GM23338 (cell line): ENCODE measurements at regions not wholly inside any gene's neighbourhood (a gene's known extent, or its start where the extent isn't known, plus 50 kb on each side); places are given as distances from the start of the nearest gene placed in this dataset.

Experiments
- ATAC-seq: fragments of 200-7000 bp; cut with Tn5 transposase; 3 replicates; pipeline ENCODE4 v1.9.1; 2020
- DNase-seq: peaks from one replicate; pipeline ENCODE4 v3.0.0-alpha.2; 2015; ENCODE audit warnings: low spot score
- H2AFZ ChIP-seq: fragments of 200-600 bp; sonication (generic); 2 replicates; pipeline ENCODE4 v1.8.0; 2016; ENCODE audit warnings: antibody characterized with exemption, mild to moderate bottlenecking, moderate library complexity
- H3F3A ChIP-seq: fragments of 200-600 bp; sonication (generic); replicated peaks from 2 replicates; pipeline ENCODE4 v1.8.0; 2017; ENCODE audit warnings: antibody characterized with exemption, mixed run types, low read depth
- H3K27ac ChIP-seq: fragments of 200-600 bp; sonication (generic); 2 replicates; pipeline ENCODE4 v1.6.1; 2016; ENCODE audit warnings: low read depth
- H3K27me3 ChIP-seq: fragments of 200-600 bp; sonication (generic); 2 replicates; pipeline ENCODE4 v1.8.0; 2016; ENCODE audit warnings: mild to moderate bottlenecking, mixed run types, moderate library complexity; ENCODE audit not compliant: insufficient read depth
- H3K36me3 ChIP-seq: fragments of 200-600 bp; sonication (generic); 2 replicates; pipeline ENCODE4 v1.8.0; 2016; ENCODE audit warnings: mild to moderate bottlenecking; ENCODE audit not compliant: insufficient read depth
- H3K4me1 ChIP-seq: fragments of 200-600 bp; sonication (generic); 2 replicates; pipeline ENCODE4 v1.8.0; 2016; ENCODE audit warnings: mild to moderate bottlenecking, moderate library complexity; ENCODE audit not compliant: insufficient read depth
- H3K4me2 ChIP-seq: fragments of 200-600 bp; sonication (generic); 2 replicates; pipeline ENCODE4 v1.7.1; 2017; ENCODE audit warnings: mixed run types
- H3K4me3 ChIP-seq: fragments of 200-600 bp; sonication (generic); 2 replicates; pipeline ENCODE4 v1.6.1; 2016; ENCODE audit warnings: mixed run types
- H3K79me2 ChIP-seq: fragments of 200-600 bp; sonication (generic); replicated peaks from 2 replicates; pipeline ENCODE4 v1.8.0; 2017; ENCODE audit warnings: mild to moderate bottlenecking; ENCODE audit not compliant: insufficient read depth
- H3K9me2 ChIP-seq: fragments of 200-600 bp; sonication (generic); 2 replicates; pipeline ENCODE4 v1.8.0; 2017; ENCODE audit not compliant: insufficient read depth
- H4K20me1 ChIP-seq: fragments of 200-600 bp; sonication (generic); replicated peaks from 2 replicates; pipeline ENCODE4 v1.8.0; 2017; ENCODE audit warnings: mild to moderate bottlenecking; ENCODE audit not compliant: insufficient read depth
- H3K27ac Mint-ChIP-seq: 2 replicates; pipeline ENCODE4 v1.8.0; 2020; ENCODE audit warnings: inconsistent platforms, mild to moderate bottlenecking, moderate library complexity, mixed read lengths
- H3K27me3 Mint-ChIP-seq: 3 replicates; pipeline ENCODE4 v1.8.0; 2022; ENCODE audit warnings: low read depth, mild to moderate bottlenecking, moderate library complexity, mixed read lengths, inconsistent platforms; ENCODE audit not compliant: insufficient read depth, poor library complexity
- H3K36me3 Mint-ChIP-seq: 3 replicates; pipeline ENCODE4 v1.8.0; 2021; ENCODE audit warnings: low read depth, mild to moderate bottlenecking, inconsistent platforms, moderate library complexity, mixed read lengths
- H3K4me1 Mint-ChIP-seq: 3 replicates; pipeline ENCODE4 v1.8.0; 2020; ENCODE audit warnings: mild to moderate bottlenecking, inconsistent platforms, mixed read lengths
- H3K4me3 Mint-ChIP-seq: 3 replicates; pipeline ENCODE4 v1.8.0; 2021; ENCODE audit warnings: moderate library complexity, mild to moderate bottlenecking, inconsistent platforms, mixed read lengths
- H3K9me3 Mint-ChIP-seq: 3 replicates; pipeline ENCODE4 v1.8.0; 2020; ENCODE audit warnings: moderate library complexity, mild to moderate bottlenecking, inconsistent platforms, mixed read lengths
- CREB1 ChIP-seq: fragments of 250-450 bp; sonication (Bioruptor Pico); IDR thresholded peaks from 2 replicates; pipeline ENCODE4 v1.5.0; 2020; ENCODE audit warnings: low read depth, mild to moderate bottlenecking, moderate library complexity
- EZH2 ChIP-seq: fragments of 200-600 bp; sonication (generic); IDR thresholded peaks from one replicate; pipeline ENCODE4 v1.8.0; 2017; ENCODE audit warnings: antibody characterized with exemption, mild to moderate bottlenecking, low read depth; ENCODE audit not compliant: unreplicated experiment
- EZH2phosphoT487 ChIP-seq: fragments of 200-600 bp; sonication (generic); IDR thresholded peaks from one replicate; pipeline ENCODE4 v1.8.1; 2018; ENCODE audit warnings: antibody characterized with exemption; ENCODE audit not compliant: unreplicated experiment
- JUNB ChIP-seq: IDR thresholded peaks from one replicate; pipeline ENCODE4 v1.6.1; 2016; ENCODE audit warnings: antibody characterized with exemption; ENCODE audit not compliant: unreplicated experiment
- NANOG ChIP-seq: IDR thresholded peaks from 2 replicates; pipeline ENCODE4 v1.6.1; 2016; ENCODE audit warnings: antibody characterized with exemption, borderline replicate concordance
- POLR2AphosphoS5 ChIP-seq: IDR thresholded peaks from 2 replicates; pipeline ENCODE4 v1.6.1; 2016; ENCODE audit warnings: antibody characterized with exemption, low read depth
- STAT1 ChIP-seq: IDR thresholded peaks from one replicate; pipeline ENCODE4 v1.6.1; 2016; ENCODE audit warnings: antibody characterized with exemption; ENCODE audit not compliant: unreplicated experiment
- ZNF114 ChIP-seq: fragments of 250-450 bp; sonication (Bioruptor Pico); IDR thresholded peaks from 2 replicates; pipeline ENCODE4 v1.5.0; 2020; ENCODE audit warnings: mild to moderate bottlenecking, moderate library complexity
- ZNF331 ChIP-seq: fragments of 250-450 bp; sonication (Bioruptor Pico); IDR thresholded peaks from 2 replicates; pipeline ENCODE4 v1.5.0; 2020; ENCODE audit warnings: low read depth, mild to moderate bottlenecking, moderate library complexity
- ZNF462 ChIP-seq: fragments of 250-450 bp; sonication (Bioruptor Pico); IDR thresholded peaks from 2 replicates; pipeline ENCODE4 v1.5.0; 2020; ENCODE audit warnings: mild to moderate bottlenecking, moderate library complexity
- TF ChIP-seq, protein P1 (sequence below): IDR thresholded peaks from one replicate; pipeline ENCODE4 v1.6.1; 2018; ENCODE audit warnings: antibody characterized with exemption; ENCODE audit not compliant: unreplicated experiment
- TF ChIP-seq, protein P2 (sequence below), 2 experiments: fragments of 200-600 bp in 1 of 2; sonication (generic) in 1 of 2; conservative IDR thresholded peaks; 2 replicates each; pipeline versions ENCODE4 v1.5.1 to v1.6.1; 2016 to 2017; ENCODE audit warnings: antibody characterized with exemption in 2 of 2, low read depth in 2 of 2, mild to moderate bottlenecking in 2 of 2, moderate library complexity in 1 of 2
- TF ChIP-seq, protein P3 (sequence below): IDR thresholded peaks from 2 replicates; pipeline ENCODE4 v1.6.1; 2016; ENCODE audit warnings: antibody characterized with exemption

DNA sequence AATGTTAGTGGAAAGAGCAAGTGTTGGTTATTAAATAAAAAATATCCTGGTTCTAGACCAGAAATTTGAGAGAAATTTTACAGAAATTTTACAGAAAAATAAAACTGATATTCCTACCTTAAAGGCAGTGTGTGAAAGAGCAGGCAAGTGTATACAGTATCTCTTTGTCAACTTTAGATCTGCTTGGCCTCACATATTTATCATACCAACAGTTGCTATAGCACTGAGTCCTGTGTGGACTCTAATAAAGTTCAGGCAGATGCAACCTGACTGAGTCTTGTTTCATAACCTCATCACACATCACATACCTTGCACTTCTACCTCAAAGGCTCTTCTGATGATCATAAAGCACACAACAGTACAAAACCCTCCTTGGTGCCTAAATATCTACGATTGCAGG lies 552.4 kb upstream of the PCDH15 start:
- Histone ChIP-seq H3K36me3 (no peaks in the 10 kb centered on the region), H4K20me1 (no peaks in the 10 kb centered on the region), H3K79me2 (no peaks in the 10 kb centered on the region), H3F3A (no peaks in the 10 kb centered on the region), H3K9me2 (no peaks in the 10 kb centered on the region), H2AFZ (no peak overlapping the region), H3K27ac (no peak overlapping the region), H3K27me3 (no peaks in the 10 kb centered on the region), H3K4me3 (no peak overlapping the region), H3K4me2 (no peak overlapping the region), H3K4me1 (0 out of 2 replicates have a peak, but pooled peaks cover 9% of the 10 kb centered on the region)
- DNase-seq = no peak
- Mint-ChIP-seq H3K27me3 (no peaks in the 10 kb centered on the region), H3K36me3 (no peaks in the 10 kb centered on the region), H3K4me1 (peaks cover 10% of the 10 kb centered on the region), H3K9me3 (no peaks in the 10 kb centered on the region), H3K4me3 (no peak overlapping the region), H3K27ac (no peak overlapping the region)
- TF ChIP-seq, protein P1, sequence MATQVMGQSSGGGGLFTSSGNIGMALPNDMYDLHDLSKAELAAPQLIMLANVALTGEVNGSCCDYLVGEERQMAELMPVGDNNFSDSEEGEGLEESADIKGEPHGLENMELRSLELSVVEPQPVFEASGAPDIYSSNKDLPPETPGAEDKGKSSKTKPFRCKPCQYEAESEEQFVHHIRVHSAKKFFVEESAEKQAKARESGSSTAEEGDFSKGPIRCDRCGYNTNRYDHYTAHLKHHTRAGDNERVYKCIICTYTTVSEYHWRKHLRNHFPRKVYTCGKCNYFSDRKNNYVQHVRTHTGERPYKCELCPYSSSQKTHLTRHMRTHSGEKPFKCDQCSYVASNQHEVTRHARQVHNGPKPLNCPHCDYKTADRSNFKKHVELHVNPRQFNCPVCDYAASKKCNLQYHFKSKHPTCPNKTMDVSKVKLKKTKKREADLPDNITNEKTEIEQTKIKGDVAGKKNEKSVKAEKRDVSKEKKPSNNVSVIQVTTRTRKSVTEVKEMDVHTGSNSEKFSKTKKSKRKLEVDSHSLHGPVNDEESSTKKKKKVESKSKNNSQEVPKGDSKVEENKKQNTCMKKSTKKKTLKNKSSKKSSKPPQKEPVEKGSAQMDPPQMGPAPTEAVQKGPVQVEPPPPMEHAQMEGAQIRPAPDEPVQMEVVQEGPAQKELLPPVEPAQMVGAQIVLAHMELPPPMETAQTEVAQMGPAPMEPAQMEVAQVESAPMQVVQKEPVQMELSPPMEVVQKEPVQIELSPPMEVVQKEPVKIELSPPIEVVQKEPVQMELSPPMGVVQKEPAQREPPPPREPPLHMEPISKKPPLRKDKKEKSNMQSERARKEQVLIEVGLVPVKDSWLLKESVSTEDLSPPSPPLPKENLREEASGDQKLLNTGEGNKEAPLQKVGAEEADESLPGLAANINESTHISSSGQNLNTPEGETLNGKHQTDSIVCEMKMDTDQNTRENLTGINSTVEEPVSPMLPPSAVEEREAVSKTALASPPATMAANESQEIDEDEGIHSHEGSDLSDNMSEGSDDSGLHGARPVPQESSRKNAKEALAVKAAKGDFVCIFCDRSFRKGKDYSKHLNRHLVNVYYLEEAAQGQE = no peak
- TF ChIP-seq ZNF462 (CRISPR knock-in tag) (no peak), POLR2AphosphoS5 (no peak), ZNF114 (CRISPR knock-in tag) (no peak), STAT1 (no peak), EZH2phosphoT487 (no peak), NANOG (no peak), CREB1 (CRISPR knock-in tag) (no peak), ZNF331 (CRISPR knock-in tag) (no peak), EZH2 (no peak), JUNB (no peak)
- TF ChIP-seq, protein P2, sequence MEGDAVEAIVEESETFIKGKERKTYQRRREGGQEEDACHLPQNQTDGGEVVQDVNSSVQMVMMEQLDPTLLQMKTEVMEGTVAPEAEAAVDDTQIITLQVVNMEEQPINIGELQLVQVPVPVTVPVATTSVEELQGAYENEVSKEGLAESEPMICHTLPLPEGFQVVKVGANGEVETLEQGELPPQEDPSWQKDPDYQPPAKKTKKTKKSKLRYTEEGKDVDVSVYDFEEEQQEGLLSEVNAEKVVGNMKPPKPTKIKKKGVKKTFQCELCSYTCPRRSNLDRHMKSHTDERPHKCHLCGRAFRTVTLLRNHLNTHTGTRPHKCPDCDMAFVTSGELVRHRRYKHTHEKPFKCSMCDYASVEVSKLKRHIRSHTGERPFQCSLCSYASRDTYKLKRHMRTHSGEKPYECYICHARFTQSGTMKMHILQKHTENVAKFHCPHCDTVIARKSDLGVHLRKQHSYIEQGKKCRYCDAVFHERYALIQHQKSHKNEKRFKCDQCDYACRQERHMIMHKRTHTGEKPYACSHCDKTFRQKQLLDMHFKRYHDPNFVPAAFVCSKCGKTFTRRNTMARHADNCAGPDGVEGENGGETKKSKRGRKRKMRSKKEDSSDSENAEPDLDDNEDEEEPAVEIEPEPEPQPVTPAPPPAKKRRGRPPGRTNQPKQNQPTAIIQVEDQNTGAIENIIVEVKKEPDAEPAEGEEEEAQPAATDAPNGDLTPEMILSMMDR (conservative IDR thresholded peaks at IDR 0.05; ENCODE audit: low read depth in 2 of 2) = no peak
- TF ChIP-seq, protein P3, sequence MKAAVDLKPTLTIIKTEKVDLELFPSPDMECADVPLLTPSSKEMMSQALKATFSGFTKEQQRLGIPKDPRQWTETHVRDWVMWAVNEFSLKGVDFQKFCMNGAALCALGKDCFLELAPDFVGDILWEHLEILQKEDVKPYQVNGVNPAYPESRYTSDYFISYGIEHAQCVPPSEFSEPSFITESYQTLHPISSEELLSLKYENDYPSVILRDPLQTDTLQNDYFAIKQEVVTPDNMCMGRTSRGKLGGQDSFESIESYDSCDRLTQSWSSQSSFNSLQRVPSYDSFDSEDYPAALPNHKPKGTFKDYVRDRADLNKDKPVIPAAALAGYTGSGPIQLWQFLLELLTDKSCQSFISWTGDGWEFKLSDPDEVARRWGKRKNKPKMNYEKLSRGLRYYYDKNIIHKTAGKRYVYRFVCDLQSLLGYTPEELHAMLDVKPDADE = no peak
- no peak for ATAC-seq
